ENCODE measurements at regions not wholly inside any gene's neighbourhood (a gene's known extent, or its start where the extent isn't known, plus 50 kb on each side); places are given as distances from the start of the nearest gene placed in this dataset.

- TF ChIP-seq CTCF (conservative IDR thresholded peaks at IDR 0.05 in 1 of 2, IDR thresholded peaks at IDR 0.05 in 1 of 2; ENCODE audit: low read depth in 1 of 2, low read length in 2 of 2) (no peak), EZH2 (IDR thresholded peaks at IDR 0.05; ENCODE audit: low read length, missing control alignments) (no peak)
These were observed 166.0 kb downstream of the KLHL28 start for GRCh38 chr14:44795725-44796124.

Data from fibroblast of lung (primary cell).